Astrocyte (in vitro differentiated cells and primary cell): ENCODE measurements at regions not wholly inside any gene's neighbourhood (a gene's known extent, or its start where the extent isn't known, plus 50 kb on each side); places are given as distances from the start of the nearest gene placed in this dataset.

Experiments
- DNase-seq: peaks from one replicate; pipeline ENCODE4 v3.0.0-alpha.2; 2010; ENCODE audit warnings: low read depth
- FAIRE-seq: peaks from 2 replicates; lab custom pipeline; 2011; peaks lifted over from hg19 to GRCh38; lab: Jason Lieb, UNC
- H2AFZ ChIP-seq: 2 replicates; pipeline ENCODE4 v1.6.0; 2012; ENCODE audit warnings: low read depth, low read length, inconsistent platforms
- H3K27ac ChIP-seq: 2 replicates; pipeline ENCODE4 v1.5.1; 2011; ENCODE audit warnings: low read depth, low read length, inconsistent platforms
- H3K27me3 ChIP-seq: 2 replicates; pipeline ENCODE4 v1.6.0; 2011; ENCODE audit warnings: low read length, inconsistent platforms; ENCODE audit not compliant: insufficient read depth
- H3K36me3 ChIP-seq: 2 replicates; pipeline ENCODE4 v1.5.1; 2011; ENCODE audit warnings: low read length, inconsistent platforms; ENCODE audit not compliant: insufficient read depth
- H3K4me1 ChIP-seq: 2 replicates; pipeline ENCODE4 v1.5.1; 2011; ENCODE audit warnings: low read length, inconsistent platforms; ENCODE audit not compliant: insufficient read depth
- H3K4me2 ChIP-seq: 2 replicates; pipeline ENCODE4 v1.6.0; 2012; ENCODE audit warnings: low read length, inconsistent platforms
- H3K4me3 ChIP-seq: 2 replicates; pipeline ENCODE4 v1.5.1; 2011; ENCODE audit warnings: low read depth, mild to moderate bottlenecking, low read length, inconsistent platforms; ENCODE audit not compliant: insufficient read depth
- H3K79me2 ChIP-seq: 2 replicates; pipeline ENCODE4 v1.6.0; 2012; ENCODE audit warnings: mild to moderate bottlenecking, low read length, inconsistent platforms; ENCODE audit not compliant: insufficient read depth
- H3K9ac ChIP-seq: 2 replicates; pipeline ENCODE4 v1.6.0; 2012; ENCODE audit warnings: mild to moderate bottlenecking, low read length, inconsistent platforms
- H3K9me3 ChIP-seq: 2 replicates; pipeline ENCODE4 v1.5.1; 2012; ENCODE audit warnings: low read depth, mild to moderate bottlenecking, low read length, inconsistent platforms; ENCODE audit not compliant: insufficient read depth
- H4K20me1 ChIP-seq: 2 replicates; pipeline ENCODE4 v1.6.0; 2012; ENCODE audit warnings: low read length, inconsistent platforms; ENCODE audit not compliant: insufficient read depth
- H3K27ac Mint-ChIP-seq: one replicate; pipeline ENCODE4 v1.8.0; 2021; ENCODE audit warnings: mild to moderate bottlenecking, mixed read lengths; ENCODE audit not compliant: unreplicated experiment
- H3K27me3 Mint-ChIP-seq: one replicate; pipeline ENCODE4 v1.8.0; 2021; ENCODE audit warnings: low read depth, mixed read lengths; ENCODE audit not compliant: unreplicated experiment
- H3K36me3 Mint-ChIP-seq: one replicate; pipeline ENCODE4 v1.8.0; 2021; ENCODE audit warnings: low read depth, mixed read lengths; ENCODE audit not compliant: unreplicated experiment
- H3K4me1 Mint-ChIP-seq: one replicate; pipeline ENCODE4 v1.8.0; 2021; ENCODE audit warnings: low read depth, mixed read lengths; ENCODE audit not compliant: unreplicated experiment
- H3K4me3 Mint-ChIP-seq: one replicate; pipeline ENCODE4 v1.8.0; 2021; ENCODE audit warnings: mild to moderate bottlenecking, moderate library complexity, mixed read lengths; ENCODE audit not compliant: unreplicated experiment
- H3K9me3 Mint-ChIP-seq: one replicate; pipeline ENCODE4 v1.8.0; 2021; ENCODE audit warnings: mild to moderate bottlenecking, mixed read lengths; ENCODE audit not compliant: unreplicated experiment
- CTCF ChIP-seq: IDR thresholded peaks from 2 replicates; pipeline ENCODE4 v1.5.1; 2011; ENCODE audit warnings: low read depth, mild to moderate bottlenecking, inconsistent platforms, low read length, moderate library complexity; ENCODE audit not compliant: insufficient read depth
- EZH2 ChIP-seq: IDR thresholded peaks from 2 replicates; pipeline ENCODE4 v1.6.1; 2012; ENCODE audit warnings: mild to moderate bottlenecking, low read length, inconsistent platforms; ENCODE audit not compliant: insufficient read depth

- H3K27me3 ChIP-seq, result no peaks in the 10 kb centered on the region
- H3K36me3 Mint-ChIP-seq, result no peaks in the 10 kb centered on the region
- no peak overlapping the region for H3K27ac Mint-ChIP-seq
- H3K4me2 ChIP-seq, result peak overlapping the region; percentile 57
- no peak overlapping the region for H3K4me3 ChIP-seq
- DNase-seq (no peak), FAIRE-seq (no peak)
- H3K36me3 ChIP-seq, result no peaks in the 10 kb centered on the region
- H3K9ac ChIP-seq, result peak overlapping the region; percentile 60
- H3K27ac ChIP-seq, result no peak overlapping the region
- TF ChIP-seq EZH2 (no peak), CTCF (no peak)
- peaks cover 25% of the 10 kb centered on the region for H3K27me3 Mint-ChIP-seq
- peaks cover 21% of the 10 kb centered on the region for H3K4me1 ChIP-seq
- H3K9me3 ChIP-seq, result no peaks in the 10 kb centered on the region
- H3K9me3 Mint-ChIP-seq, result peaks cover 5% of the 10 kb centered on the region
- H3K79me2 ChIP-seq, result no peaks in the 10 kb centered on the region
- no peaks in the 10 kb centered on the region for H4K20me1 ChIP-seq
- H3K4me1 Mint-ChIP-seq, result peaks cover 2% of the 10 kb centered on the region
- H3K4me3 Mint-ChIP-seq, result no peak overlapping the region
- H2AFZ ChIP-seq, result peak overlapping the region; percentile 59
Observed at GRCh38 chr20:50243610-50244351, 53.2 kb downstream of the CEBPB start.

DNA sequence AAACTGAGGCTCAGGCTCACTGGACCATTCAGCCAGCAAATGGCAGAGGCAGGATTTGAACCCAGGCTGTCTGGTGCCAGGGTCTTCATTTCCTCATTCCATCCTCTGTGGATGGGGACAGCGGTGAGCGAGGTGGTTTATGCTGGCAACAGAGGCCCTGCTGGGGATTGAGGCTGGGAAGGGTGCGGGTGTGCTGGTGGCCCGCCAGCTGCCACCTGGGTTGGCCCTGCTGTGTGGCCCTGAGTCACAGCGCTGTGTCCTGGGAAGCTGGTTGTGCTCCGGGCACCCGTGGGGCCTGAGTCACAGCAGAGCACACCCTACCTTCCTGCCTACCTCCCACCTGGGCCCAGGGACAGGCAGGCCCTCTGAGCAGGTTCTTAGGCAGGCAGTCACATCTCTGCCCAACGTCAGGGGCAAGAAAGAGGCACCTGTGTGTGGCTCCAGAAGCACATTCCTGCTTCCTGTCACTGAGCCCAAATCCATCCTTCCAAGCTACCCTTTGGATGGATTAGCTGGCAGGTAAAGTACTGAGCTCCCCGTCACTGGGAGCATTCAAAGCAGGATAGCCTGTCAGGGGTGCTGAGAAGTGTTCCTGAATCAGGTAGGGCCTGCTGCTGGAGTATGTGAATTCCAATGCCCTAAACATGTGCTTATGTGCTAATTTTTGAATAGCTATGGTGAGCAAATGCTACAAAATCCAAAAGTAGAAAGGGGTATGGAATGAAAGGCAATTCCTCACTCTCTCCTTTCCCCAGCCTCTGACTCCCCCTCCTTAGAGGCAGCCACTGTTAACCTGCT is 53.9 kb downstream of the CEBPB start:
- Histone ChIP-seq H3K27ac (no peak overlapping the region), H4K20me1 (no peaks in the 10 kb centered on the region), H2AFZ (no peak overlapping the region), H3K4me1 (peaks cover 21% of the 10 kb centered on the region), H3K4me2 (no peak overlapping the region), H3K27me3 (no peaks in the 10 kb centered on the region), H3K79me2 (no peaks in the 10 kb centered on the region), H3K36me3 (no peaks in the 10 kb centered on the region), H3K9ac (no peak overlapping the region), H3K9me3 (no peaks in the 10 kb centered on the region), H3K4me3 (no peak overlapping the region)
- no peak overlapping the region for H3K4me3 Mint-ChIP-seq
- no peak for TF ChIP-seq EZH2
- TF ChIP-seq CTCF, result no peak
- peaks cover 28% of the 10 kb centered on the region for H3K27me3 Mint-ChIP-seq
- FAIRE-seq, result no peak
- no peak for DNase-seq
- H3K27ac Mint-ChIP-seq, result no peak overlapping the region
- peaks cover 2% of the 10 kb centered on the region for H3K4me1 Mint-ChIP-seq
- H3K36me3 Mint-ChIP-seq, result no peaks in the 10 kb centered on the region
- H3K9me3 Mint-ChIP-seq, result peaks cover under 1% of the 10 kb centered on the region
